GM13977 (cell line): ENCODE measurements at regions not wholly inside any gene's neighbourhood (a gene's known extent, or its start where the extent isn't known, plus 50 kb on each side); places are given as distances from the start of the nearest gene placed in this dataset.
"Not testable (repeated sequence)": the region's sequence is repeated elsewhere in the genome, so short reads cannot be mapped to it uniquely, and the experiment has no call there.

Experiments
- DNase-seq: peaks from one replicate; pipeline ENCODE4 v3.0.0; 2012; ENCODE audit warnings: low spot score
- CTCF ChIP-seq: IDR thresholded peaks from 2 replicates; pipeline ENCODE4 v1.5.1; 2012; ENCODE audit warnings: mild to moderate bottlenecking, control low read depth; ENCODE audit not compliant: insufficient read depth; ENCODE audit errors: extremely low read depth, missing control alignments
- in situ Hi-C: fragments of 300-500 bp; cut with MboI; formaldehyde crosslinking; loops from one replicate; pipeline ENCODE4 v1.12.0; 2022; ENCODE audit warnings: low sequenced_read_pairs, low pct_unique_long_range_greater_than_20kb, mixed read lengths, inconsistent platforms; ENCODE audit not compliant: unreplicated experiment

GRCh38 chr12:102299731-102300130 is 102.1 kb upstream of the PMCH start:
- in situ Hi-C loops = no loop called here
- no peak for TF ChIP-seq CTCF
- no peak for DNase-seq

- no peak for DNase-seq
- TF ChIP-seq CTCF = no peak
- in situ Hi-C loops = no loop called here
Observed at GRCh38 chr12:102298022-102298421, 100.4 kb upstream of the PMCH start.

GRCh38 chr12:102297412-102297811 is 99.8 kb upstream of the PMCH start:
- DNase-seq = no peak
- TF ChIP-seq CTCF = no peak
- in situ Hi-C loops = no loop called here

GRCh38 chr12:102294568-102294967 is 96.9 kb upstream of the PMCH start:
- no peak for DNase-seq
- in situ Hi-C loops = no loop called here
- no peak for TF ChIP-seq CTCF

- DNase-seq, in situ Hi-C loops: not testable (repeated sequence)
Observed at GRCh38 chr12:102291498-102292440, 94.1 kb upstream of the PMCH start.

GRCh38 chr12:102289702-102290101 is 92.1 kb upstream of the PMCH start:
- in situ Hi-C loops, DNase-seq: not testable (repeated sequence)

GRCh38 chr12:102281231-102281630 is 83.6 kb upstream of the PMCH start:
- TF ChIP-seq CTCF = no peak
- in situ Hi-C loops = no loop called here
- DNase-seq = no peak

GRCh38 chr12:102255687-102256086 is 58.1 kb upstream of the PMCH start:
- in situ Hi-C loops, DNase-seq: not testable (repeated sequence)

GRCh38 chr12:102251005-102251404 is 53.4 kb upstream of the PMCH start:
- in situ Hi-C loops, DNase-seq: not testable (repeated sequence)
